GM18873 (cell line): ENCODE measurements at regions not wholly inside any gene's neighbourhood (a gene's known extent, or its start where the extent isn't known, plus 50 kb on each side); places are given as distances from the start of the nearest gene placed in this dataset.
"Not testable (repeated sequence)": the region's sequence is repeated elsewhere in the genome, so short reads cannot be mapped to it uniquely, and the experiment has no call there.

Experiments used
- ATAC-seq: cut with Tn5 transposase; IDR thresholded peaks from one replicate; pipeline ENCODE4 v1.9.1; 2021; ENCODE audit warnings: mild to moderate bottlenecking, moderate library complexity, moderate number of reproducible peaks; ENCODE audit not compliant: unreplicated experiment, low FRiP score

- ATAC-seq: no peak
These were observed 141.5 kb upstream of the FER start for GRCh38 chr5:108606185-108606584.

DNA sequence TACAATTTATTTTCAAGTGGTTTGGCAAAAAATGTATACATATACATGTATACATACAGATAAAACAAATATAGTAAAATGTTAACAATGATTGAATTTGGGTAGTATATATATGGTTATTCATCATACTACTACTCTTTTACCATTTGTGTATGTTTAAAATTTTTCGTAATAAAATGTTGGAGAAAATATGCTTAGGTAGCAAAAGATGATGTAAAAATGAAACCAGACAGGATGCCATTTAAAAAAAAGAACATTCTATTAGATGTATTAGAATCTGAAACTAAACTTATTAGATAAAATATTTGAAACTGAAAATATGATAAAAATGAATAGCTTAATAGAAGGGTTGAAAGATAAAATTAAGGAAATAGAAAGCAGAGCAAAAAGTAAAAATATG lies 144.9 kb upstream of the FER start:
- no peak for ATAC-seq

DNA sequence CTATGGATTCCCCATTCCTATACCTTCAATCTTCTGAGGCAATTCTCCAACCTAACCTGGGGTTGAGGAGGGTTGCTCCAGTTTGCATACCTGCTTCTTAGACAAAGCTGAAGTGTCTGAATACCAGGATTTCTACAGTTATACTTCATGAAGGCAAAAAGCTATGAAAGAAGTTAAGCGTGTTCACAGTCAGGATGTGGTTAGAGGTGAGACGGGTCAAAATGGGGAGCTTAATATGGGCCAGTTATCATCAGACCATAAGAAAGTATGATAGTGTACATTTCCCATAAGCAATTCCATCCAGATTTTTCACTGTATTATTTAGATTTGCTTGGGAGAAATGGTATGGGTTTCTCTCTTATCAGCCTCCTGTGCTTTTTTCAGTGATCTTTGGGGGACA lies 156.9 kb upstream of the FER start:
- ATAC-seq: no peak

DNA sequence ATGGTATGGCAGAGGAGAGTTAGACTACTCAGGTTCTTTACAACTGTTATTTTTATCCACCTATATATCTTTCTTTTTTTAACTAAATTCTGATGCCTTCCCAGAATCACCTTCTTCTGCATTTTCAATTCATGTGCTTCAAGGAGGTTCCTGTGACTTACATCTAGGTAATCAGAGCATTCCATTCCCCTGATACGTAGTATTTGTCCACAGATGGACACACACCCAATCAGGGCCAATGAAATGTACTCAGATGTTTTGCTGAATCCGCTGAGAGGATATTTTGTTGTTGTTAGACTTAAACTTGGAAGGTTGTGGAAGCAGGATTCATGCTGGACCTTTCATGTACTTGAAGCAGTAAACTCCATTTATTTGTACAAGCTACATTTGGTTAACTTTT lies 159.4 kb upstream of the FER start:
- no peak for ATAC-seq

DNA sequence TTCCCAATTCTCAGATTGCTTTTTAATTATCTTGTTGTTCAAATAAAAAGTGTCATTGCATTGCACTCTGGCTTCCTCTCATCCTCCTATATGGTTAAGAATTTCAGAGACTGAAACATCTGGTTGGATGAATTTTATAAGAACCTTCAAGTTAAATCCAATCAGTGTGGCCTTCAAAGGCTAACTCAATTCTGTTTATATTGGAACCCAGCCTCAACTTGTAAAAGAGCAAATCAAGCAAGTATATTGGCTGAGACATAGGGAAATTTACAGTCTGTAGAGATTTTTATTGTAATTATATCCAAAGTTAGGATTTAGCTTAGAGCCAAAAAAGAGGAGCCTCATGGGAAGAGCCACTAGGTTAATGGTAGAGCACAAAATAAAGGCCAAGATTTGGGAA lies 159.9 kb upstream of the FER start:
- ATAC-seq: no peak

DNA sequence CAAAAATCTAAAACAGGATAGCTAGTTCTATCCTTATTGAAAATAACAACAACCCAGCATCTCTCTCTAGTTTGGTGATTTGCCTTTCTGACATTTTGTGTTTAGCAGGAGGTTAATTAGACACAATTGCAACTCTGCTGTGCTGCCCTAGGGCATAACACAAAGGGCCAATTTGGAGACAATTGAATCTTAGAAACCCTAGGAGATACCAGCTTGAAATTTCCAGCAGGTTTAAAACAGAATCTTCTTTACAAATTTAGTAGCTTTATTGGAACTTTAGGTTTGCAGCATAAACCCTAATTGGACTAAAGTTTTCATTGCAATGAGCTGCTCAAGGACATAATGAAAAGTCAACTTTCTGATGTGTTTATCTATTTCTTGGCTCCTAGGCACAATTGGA lies 166.7 kb upstream of the FER start:
- no peak for ATAC-seq

DNA sequence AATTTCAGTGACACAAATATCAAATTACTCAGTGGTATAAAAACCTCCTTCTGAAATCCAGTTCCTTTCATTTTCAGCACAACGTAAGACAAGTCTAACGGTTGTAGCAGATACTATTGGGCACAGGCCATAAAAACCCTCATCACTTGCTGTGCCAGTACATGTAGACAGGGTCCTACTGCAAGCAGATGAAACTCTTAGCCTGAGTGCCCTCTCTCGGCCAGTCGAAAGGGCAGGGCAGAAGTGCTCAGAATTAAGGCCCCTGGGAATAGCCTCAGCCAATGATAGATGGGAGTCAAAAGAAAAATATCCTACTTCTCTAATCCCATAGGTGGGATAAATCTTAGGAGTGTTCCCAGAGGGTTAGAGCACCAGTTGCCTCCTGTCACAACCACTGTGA lies 168.5 kb upstream of the FER start:
- no peak for ATAC-seq

- no peak for ATAC-seq
These were observed 168.9 kb upstream of the FER start for GRCh38 chr5:108578791-108579190.

DNA sequence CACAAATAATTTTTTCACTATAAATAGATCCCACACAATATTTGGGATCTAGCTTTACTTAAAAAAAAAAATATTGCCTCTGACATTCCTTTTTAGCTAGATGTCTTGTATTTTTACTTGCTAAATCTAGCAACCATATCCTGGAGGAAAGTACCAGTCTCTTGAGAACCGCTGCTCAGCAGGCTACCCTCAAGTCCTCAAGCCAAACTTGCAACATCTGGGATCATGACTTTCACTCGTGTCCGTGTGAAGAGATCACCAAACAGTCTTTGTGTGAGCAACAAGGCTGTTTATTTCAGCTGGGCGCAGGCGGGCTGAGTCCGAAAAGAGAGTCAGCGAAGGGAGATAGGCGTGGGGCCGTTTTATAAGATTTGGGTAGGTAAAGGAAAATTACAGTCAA lies 180.3 kb upstream of the FER start:
- ATAC-seq: no peak

DNA sequence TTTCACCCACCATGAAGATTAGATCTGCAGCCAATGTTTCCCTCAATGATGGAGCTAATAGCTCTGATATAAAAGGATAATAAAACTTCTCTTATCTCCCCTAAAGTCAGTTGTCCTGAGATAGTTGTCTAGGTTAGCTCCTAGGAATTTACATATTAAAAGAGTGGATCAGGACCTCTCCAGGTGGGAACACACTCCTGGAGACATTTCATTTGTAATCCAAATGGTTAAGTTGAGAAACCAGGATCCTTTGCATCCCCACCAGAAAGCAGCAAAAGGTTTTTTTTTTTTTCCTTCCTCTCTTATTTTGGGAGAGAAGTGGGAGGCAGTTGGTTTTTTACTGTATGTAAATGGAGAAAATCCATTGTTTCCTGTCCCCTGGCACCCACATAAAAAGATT lies 182.5 kb upstream of the FBXL17 start:
- ATAC-seq: no peak

DNA sequence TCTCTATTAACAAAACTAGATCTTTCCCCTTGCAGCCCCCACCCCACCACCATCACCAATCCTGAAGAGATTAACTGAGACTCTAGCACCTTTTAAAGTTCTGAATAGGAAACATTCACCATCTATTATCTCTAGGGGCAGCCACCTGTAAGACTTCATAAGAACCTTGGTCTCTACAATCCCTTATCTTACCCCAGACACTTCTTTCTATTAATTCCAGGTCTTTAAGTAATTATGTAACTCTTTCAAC lies 180.2 kb upstream of the FBXL17 start:
- ATAC-seq: no peak

- ATAC-seq: no peak
These were observed 179.7 kb upstream of the FBXL17 start for GRCh38 chr5:108561416-108562204.

DNA sequence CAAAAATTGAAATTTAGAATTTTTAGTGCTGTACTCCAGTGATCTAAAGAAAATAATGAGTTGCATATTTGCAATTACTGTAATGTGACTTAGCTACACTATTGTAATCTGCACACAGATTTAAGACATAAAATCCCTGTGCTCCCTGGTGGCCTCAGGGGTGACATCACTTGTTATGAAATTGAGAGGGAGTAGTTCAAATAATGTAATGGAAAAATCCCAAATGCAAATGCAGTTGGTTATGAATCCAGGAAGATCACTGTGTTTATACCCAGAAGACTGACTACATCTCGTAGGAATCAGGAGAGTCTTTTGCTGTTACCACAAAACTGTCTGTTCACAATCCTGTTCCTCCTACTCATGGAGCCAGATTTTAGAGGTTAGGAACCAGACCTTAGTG lies 178.7 kb upstream of the FBXL17 start:
- ATAC-seq: no peak

DNA sequence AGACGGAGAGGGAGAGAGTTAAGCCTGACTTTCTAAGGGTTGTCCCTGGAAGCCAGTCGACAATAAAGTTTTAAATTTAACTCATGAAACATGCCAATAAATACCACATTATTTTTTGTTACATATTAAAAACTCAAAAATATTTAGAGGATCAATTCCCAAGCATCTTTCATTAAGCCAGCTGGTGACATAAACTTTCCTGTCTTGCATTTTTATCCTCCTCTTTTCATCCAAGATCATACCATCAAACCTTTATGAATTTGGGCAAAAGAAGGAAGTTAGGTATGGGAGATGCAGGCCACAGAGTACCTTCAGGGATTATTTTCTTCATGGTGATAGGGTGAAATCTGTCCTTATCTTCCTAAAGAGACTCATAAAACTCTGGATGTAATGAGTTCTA lies 178.3 kb upstream of the FBXL17 start:
- no peak for ATAC-seq

DNA sequence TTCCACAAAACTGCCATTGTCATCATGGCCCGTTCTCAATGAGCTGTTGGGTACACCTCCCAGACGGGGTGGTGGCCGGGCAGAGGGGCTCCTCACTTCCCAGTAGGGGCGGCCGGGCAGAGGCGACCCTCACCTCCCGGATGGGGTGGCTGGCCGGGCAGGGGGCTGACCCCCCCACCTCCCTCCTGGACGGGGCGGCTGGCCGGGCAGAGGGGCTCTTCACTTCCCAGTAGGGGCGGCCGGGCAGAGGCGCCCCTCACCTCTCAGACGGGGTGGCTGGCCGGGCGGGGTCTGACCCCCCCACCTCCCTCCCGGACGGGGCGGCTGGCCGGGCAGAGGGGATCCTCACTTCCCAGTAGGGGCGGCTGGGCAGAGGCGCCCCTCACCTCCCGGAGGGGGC lies 176.9 kb upstream of the FBXL17 start:
- ATAC-seq: not testable (repeated sequence)

DNA sequence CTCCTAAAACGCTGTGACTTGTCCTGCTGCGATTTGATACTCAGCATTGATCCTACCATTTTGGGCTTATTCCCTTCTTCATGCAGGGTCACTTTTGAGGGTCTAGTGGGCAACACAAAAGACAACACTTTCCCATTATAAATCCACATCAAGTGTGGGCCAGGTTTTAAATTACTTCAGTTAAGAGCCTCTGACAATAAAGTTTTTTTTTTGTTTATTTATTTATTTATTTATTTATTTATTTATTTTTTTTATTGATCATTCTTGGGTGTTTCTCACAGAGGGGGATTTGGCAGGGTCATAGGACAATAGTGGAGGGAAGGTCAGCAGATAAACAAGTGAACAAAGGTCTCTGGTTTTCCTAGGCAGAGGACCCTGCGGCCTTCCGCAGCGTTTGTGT lies 176.2 kb upstream of the FBXL17 start:
- ATAC-seq: not testable (repeated sequence)

GRCh38 chr5:108557686-108558085 lies 175.8 kb upstream of the FBXL17 start:
- no peak for ATAC-seq

GRCh38 chr5:108556441-108557145 lies 174.7 kb upstream of the FBXL17 start:
- no peak for ATAC-seq

- no peak for ATAC-seq
These were observed 167.0 kb upstream of the FBXL17 start for GRCh38 chr5:108548684-108549596.

GRCh38 chr5:108546939-108547338 lies 165.0 kb upstream of the FBXL17 start:
- no peak for ATAC-seq

DNA sequence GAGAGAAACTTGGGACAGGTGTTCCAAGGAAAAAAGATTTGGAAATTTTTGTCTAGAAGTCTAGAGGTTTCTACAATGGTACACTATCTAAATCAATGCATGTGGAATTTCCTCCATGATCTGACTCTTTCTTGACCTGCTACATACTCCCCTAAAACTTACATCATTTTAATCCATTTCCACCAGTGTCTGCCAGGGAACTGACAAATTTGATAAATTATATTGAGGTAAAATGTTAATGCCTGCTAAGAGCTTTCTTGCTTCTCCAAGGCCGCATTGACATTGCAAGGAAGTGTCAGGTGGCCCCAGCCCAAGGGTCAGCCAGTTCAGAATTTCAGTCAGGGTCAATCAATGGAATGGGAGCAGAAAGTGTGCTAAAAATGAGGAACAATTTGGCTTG lies 163.4 kb upstream of the FBXL17 start:
- ATAC-seq: no peak
